ENCODE measurements at regions not wholly inside any gene's neighbourhood (a gene's known extent, or its start where the extent isn't known, plus 50 kb on each side); places are given as distances from the start of the nearest gene placed in this dataset.

DNA sequence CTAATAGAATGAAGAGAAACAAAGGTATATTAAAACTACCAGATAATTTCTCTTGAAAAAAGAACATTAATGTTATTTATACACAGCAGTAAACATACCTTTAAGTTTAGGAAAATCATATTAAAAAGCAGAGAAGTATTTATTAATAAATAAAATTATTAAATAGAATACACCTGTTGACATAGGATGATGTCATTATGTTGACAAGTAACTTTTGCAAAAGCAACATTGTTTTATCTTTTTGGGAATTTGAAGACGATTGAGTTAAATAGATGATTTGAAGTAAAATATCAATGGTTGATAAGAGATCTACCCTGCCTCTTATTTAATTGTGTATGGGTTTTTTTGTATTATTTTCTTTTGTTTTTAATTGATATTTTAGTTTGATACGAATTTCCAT, 711.1 kb upstream of the NUDT12 start (continued):
- TF ChIP-seq, protein P1, sequence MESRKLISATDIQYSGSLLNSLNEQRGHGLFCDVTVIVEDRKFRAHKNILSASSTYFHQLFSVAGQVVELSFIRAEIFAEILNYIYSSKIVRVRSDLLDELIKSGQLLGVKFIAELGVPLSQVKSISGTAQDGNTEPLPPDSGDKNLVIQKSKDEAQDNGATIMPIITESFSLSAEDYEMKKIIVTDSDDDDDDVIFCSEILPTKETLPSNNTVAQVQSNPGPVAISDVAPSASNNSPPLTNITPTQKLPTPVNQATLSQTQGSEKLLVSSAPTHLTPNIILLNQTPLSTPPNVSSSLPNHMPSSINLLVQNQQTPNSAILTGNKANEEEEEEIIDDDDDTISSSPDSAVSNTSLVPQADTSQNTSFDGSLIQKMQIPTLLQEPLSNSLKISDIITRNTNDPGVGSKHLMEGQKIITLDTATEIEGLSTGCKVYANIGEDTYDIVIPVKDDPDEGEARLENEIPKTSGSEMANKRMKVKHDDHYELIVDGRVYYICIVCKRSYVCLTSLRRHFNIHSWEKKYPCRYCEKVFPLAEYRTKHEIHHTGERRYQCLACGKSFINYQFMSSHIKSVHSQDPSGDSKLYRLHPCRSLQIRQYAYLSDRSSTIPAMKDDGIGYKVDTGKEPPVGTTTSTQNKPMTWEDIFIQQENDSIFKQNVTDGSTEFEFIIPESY (IDR thresholded peaks at IDR 0.05; ENCODE audit: borderline replicate concordance, low read depth) = no peak
- TF ChIP-seq GATA2 (CRISPR knock-in tag; IDR thresholded peaks at IDR 0.05) (no peak), POLR2AphosphoS5 (IDR thresholded peaks at IDR 0.05; ENCODE audit: low read depth, low read length) (no peak)

DNA sequence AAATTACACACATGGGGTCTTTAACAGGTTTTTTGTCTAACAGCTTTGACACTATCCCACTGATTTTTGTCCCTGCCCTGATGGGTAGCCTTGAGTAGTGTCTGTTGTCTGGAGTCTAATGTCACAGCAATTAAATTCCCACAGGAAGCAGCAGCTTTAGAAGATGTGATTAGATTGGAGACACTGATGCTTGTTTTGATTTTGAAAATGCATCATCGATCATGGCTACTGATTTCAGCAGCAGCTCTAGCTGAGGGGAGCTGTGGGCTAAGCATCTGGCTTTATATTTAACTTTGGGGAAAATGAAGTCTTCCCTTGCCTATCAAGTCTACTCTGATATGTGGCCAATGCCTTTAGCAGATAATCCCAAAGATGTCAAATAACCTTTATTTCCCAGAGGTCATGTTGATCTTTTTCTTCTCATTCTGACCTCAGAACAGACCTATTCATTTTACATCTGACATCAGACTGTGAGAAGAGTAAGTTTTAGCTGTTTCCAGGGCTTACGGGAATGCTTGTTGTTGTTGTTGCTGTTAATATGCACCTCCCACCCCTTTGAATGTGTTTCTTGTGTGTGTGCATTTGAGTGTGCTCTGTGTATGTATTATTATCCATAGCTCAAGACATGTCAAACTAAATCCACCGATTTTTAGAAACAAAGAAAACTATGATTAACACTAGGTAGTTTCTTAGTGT, 704.9 kb upstream of the NUDT12 start:
- no peaks in the 10 kb centered on the region for H3K27me3 ChIP-seq (ENCODE audit: insufficient read depth)
- peaks cover 0 to 6% of the 10 kb centered on the region in 2 experiments; a peak in 2 of 4 replicates for H3K4me1 ChIP-seq (ENCODE audit: control insufficient read depth in 1 of 2, insufficient read depth in 2 of 2, low read depth in 1 of 2, low read length in 1 of 2)
- H2AFZ ChIP-seq (ENCODE audit: low read depth) = no peak overlapping the region
- DNase-seq = no peak
- no peaks in the 10 kb centered on the region for H3K9me2 ChIP-seq
- H3F3A ChIP-seq (replicated peaks; ENCODE audit: insufficient read depth) = no peaks in the 10 kb centered on the region
- no peaks in the 10 kb centered on the region for H3K9me3 ChIP-seq
- ChIA-PET POLR2A (no interaction called here), CTCF (interaction anchor here (1.0 kb wide), 1 partner anchor 29 kb away, joined by 3 read pairs; no protein-coding TSS in a partner anchor)
- no peak overlapping the region for H3K4me2 ChIP-seq
- H3K36me3 ChIP-seq (replicated peaks in 1 of 2; ENCODE audit: control insufficient read depth in 1 of 2, insufficient read depth in 2 of 2, low read length in 1 of 2) = no peaks in the 10 kb centered on the region
- no peaks in the 10 kb centered on the region for H3K79me2 ChIP-seq (ENCODE audit: insufficient read depth)
- H3K27ac ChIP-seq (ENCODE audit: low read depth in 2 of 2, low read length in 1 of 2) = peak overlapping the region in 1 of 2 experiments; percentile 44; a peak in 2 of 4 replicates
- WGBS (ENCODE audit: low lambda C conversion rate) = 48% methylated on average over 3 of the region's 3 CpGs
- no peak overlapping the region for H3K4me3 ChIP-seq (ENCODE audit: low read depth in 2 of 2, low read length in 1 of 2)
- H4K20me1 ChIP-seq (ENCODE audit: insufficient read depth) = no peaks in the 10 kb centered on the region
- no peak overlapping the region for H3K9ac ChIP-seq
- TF ChIP-seq MXI1 (IDR thresholded peaks at IDR 0.05; ENCODE audit: low read depth, low read length) (0 out of 2 replicates have a peak, but pooled peaks have one; percentile 24), GABPA (IDR thresholded peaks at IDR 0.05; ENCODE audit: low read depth) (no peak), RAD21 (IDR thresholded peaks at IDR 0.05; ENCODE audit: low read length) (0 out of 2 replicates have a peak, but pooled peaks have one; percentile 4), GATA2 (CRISPR knock-in tag; IDR thresholded peaks at IDR 0.05) (peak; percentile 86), EP300 (IDR thresholded peaks at IDR 0.05; ENCODE audit: borderline replicate concordance in 1 of 2, low read depth in 1 of 2, low read length in 1 of 2) (peak in 1 of 2 experiments; percentile 73; a peak in 1 of 4 replicates), EZH2phosphoT487 (IDR thresholded peaks at IDR 0.05; ENCODE audit: borderline replicate concordance, low read depth) (no peak), RCOR1 (IDR thresholded peaks at IDR 0.05; ENCODE audit: low read length) (peak; percentile 49; the same call in 1 of the 2 replicates), CHD2 (IDR thresholded peaks at IDR 0.05; ENCODE audit: low read length, partially characterized antibody) (peak; percentile 24)
- TF ChIP-seq, protein P2, sequence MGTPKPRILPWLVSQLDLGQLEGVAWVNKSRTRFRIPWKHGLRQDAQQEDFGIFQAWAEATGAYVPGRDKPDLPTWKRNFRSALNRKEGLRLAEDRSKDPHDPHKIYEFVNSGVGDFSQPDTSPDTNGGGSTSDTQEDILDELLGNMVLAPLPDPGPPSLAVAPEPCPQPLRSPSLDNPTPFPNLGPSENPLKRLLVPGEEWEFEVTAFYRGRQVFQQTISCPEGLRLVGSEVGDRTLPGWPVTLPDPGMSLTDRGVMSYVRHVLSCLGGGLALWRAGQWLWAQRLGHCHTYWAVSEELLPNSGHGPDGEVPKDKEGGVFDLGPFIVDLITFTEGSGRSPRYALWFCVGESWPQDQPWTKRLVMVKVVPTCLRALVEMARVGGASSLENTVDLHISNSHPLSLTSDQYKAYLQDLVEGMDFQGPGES (IDR thresholded peaks at IDR 0.05; ENCODE audit: low read depth, low read length) = no peak
